ENCODE measurements at regions not wholly inside any gene's neighbourhood (a gene's known extent, or its start where the extent isn't known, plus 50 kb on each side); places are given as distances from the start of the nearest gene placed in this dataset.
"Not testable (repeated sequence)": the region's sequence is repeated elsewhere in the genome, so short reads cannot be mapped to it uniquely, and the experiment has no call there.

- TF ChIP-seq, protein P1, sequence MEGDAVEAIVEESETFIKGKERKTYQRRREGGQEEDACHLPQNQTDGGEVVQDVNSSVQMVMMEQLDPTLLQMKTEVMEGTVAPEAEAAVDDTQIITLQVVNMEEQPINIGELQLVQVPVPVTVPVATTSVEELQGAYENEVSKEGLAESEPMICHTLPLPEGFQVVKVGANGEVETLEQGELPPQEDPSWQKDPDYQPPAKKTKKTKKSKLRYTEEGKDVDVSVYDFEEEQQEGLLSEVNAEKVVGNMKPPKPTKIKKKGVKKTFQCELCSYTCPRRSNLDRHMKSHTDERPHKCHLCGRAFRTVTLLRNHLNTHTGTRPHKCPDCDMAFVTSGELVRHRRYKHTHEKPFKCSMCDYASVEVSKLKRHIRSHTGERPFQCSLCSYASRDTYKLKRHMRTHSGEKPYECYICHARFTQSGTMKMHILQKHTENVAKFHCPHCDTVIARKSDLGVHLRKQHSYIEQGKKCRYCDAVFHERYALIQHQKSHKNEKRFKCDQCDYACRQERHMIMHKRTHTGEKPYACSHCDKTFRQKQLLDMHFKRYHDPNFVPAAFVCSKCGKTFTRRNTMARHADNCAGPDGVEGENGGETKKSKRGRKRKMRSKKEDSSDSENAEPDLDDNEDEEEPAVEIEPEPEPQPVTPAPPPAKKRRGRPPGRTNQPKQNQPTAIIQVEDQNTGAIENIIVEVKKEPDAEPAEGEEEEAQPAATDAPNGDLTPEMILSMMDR (IDR thresholded peaks at IDR 0.05; ENCODE audit: insufficient read depth, low read depth, low read length) = not testable (repeated sequence)
- not testable (repeated sequence) for TF ChIP-seq EZH2 (IDR thresholded peaks at IDR 0.05; ENCODE audit: insufficient read depth, low read length)
Observed at GRCh38 chr1:221051391-221051790, 172.1 kb downstream of the HLX start.

Data from astrocyte (in vitro differentiated cells and primary cell).